NCI-H510A (cell line): ENCODE measurements at regions not wholly inside any gene's neighbourhood (a gene's known extent, or its start where the extent isn't known, plus 50 kb on each side); places are given as distances from the start of the nearest gene placed in this dataset.

Experiments
- DNase-seq: peaks from one replicate; lab custom pipeline; 2025; lab: John Stamatoyannopoulos, UW

GRCh38 chr4:151987606-151988005 lies 226.8 kb upstream of the GATB start:
- no peak for DNase-seq

GRCh38 chr4:151983854-151984253 lies 223.0 kb upstream of the GATB start:
- no peak for DNase-seq

GRCh38 chr4:151979819-151980218 lies 219.0 kb upstream of the GATB start:
- DNase-seq: no peak

GRCh38 chr4:151968643-151969042 lies 207.8 kb upstream of the GATB start:
- no peak for DNase-seq

- no peak for DNase-seq
Measured at GRCh38 chr4:151967074-151967473, 206.3 kb upstream of the GATB start.

- DNase-seq: no peak
Measured at GRCh38 chr4:151962138-151962823, 201.5 kb upstream of the GATB start.

GRCh38 chr4:151961456-151961855 lies 200.6 kb upstream of the GATB start:
- DNase-seq: no peak

- no peak for DNase-seq
Measured at GRCh38 chr4:151960449-151961230, 199.8 kb upstream of the GATB start.

GRCh38 chr4:151957153-151957552 lies 196.3 kb upstream of the GATB start:
- DNase-seq: no peak

GRCh38 chr4:151955721-151956380 lies 195.0 kb upstream of the GATB start:
- no peak for DNase-seq

GRCh38 chr4:151953795-151954372 lies 193.1 kb upstream of the GATB start:
- no peak for DNase-seq

- DNase-seq: no peak
Measured at GRCh38 chr4:151953312-151953711, 192.5 kb upstream of the GATB start.

- DNase-seq: no peak
Measured at GRCh38 chr4:151952711-151953254, 192.0 kb upstream of the GATB start.

- DNase-seq: no peak
Measured at GRCh38 chr4:151952137-151952536, 191.3 kb upstream of the GATB start.

- no peak for DNase-seq
Measured at GRCh38 chr4:151951671-151952050, 190.9 kb upstream of the GATB start.

GRCh38 chr4:151950993-151951670 lies 190.3 kb upstream of the GATB start:
- DNase-seq: no peak

GRCh38 chr4:151948351-151949016 lies 187.7 kb upstream of the GATB start:
- DNase-seq: no peak

GRCh38 chr4:151946718-151947117 lies 185.9 kb upstream of the GATB start:
- no peak for DNase-seq

GRCh38 chr4:151942971-151943370 lies 182.2 kb upstream of the GATB start:
- DNase-seq: no peak

GRCh38 chr4:151940926-151941617 lies 180.3 kb upstream of the GATB start:
- no peak for DNase-seq

- DNase-seq: no peak
Measured at GRCh38 chr4:151940291-151940690, 179.5 kb upstream of the GATB start.
